ENCODE measurements at regions not wholly inside any gene's neighbourhood (a gene's known extent, or its start where the extent isn't known, plus 50 kb on each side); places are given as distances from the start of the nearest gene placed in this dataset.

DNA sequence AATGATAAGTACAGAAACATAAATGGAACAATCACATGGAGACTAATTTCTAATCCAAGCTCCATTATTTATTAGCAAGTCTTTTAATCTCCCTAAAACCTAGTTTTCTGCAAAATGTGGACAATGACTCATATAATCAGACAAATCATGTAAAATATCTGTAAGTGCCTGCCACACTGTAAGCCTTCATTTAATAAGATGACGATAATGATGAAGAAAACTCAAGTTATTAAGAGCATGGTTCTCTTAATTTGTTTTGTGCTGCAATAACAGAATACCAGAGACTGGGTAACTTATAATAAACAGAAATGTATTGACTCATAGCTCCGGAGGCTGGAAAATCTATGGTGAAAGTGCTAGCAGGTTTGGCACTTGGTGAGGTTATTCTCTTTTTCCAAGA, 535.3 kb upstream of the LRFN5 start:
- 88 to 97% (median 91%) methylated on average over 2 of the region's 2 CpGs for WGBS, 5 donors
- intact Hi-C loops (cut with DNase I; ENCODE audit: low total_unique reads), result no loop called here
- Histone ChIP-seq H3K4me3 (no peak overlapping the region), H3K36me3 (no peaks in the 10 kb centered on the region), H3K27ac (no peak overlapping the region), H3K9me3 (no peaks in the 10 kb centered on the region), H3K27me3 (replicated peaks in 1 of 7) (no peaks in the 10 kb centered on the region), H3K4me1 (no peaks in the 10 kb centered on the region)
- TF ChIP-seq POLR2AphosphoS5 (IDR thresholded peaks at IDR 0.05), result no peak
- no peak for TF ChIP-seq POLR2A (IDR thresholded peaks at IDR 0.05)
- TF ChIP-seq CTCF (IDR thresholded peaks at IDR 0.05 in 8 of 11, conservative IDR thresholded peaks at IDR 0.05 in 3 of 11), result no peak
- DNase-seq, result no peak

- WGBS, 5 donors, result 0 to 95% (median 90%) methylated on average over 1 of the region's 1 CpG
- DNase-seq, result no peak
- intact Hi-C loops (cut with DNase I; ENCODE audit: low total_unique reads), result no loop called here
- H3K4me1 ChIP-seq, result no peaks in the 10 kb centered on the region
- no peak overlapping the region for H3K27ac ChIP-seq
- no peak for TF ChIP-seq POLR2A (IDR thresholded peaks at IDR 0.05)
- H3K9me3 ChIP-seq, result no peaks in the 10 kb centered on the region
- H3K4me3 ChIP-seq, result no peak overlapping the region
- no peaks in the 10 kb centered on the region for H3K27me3 ChIP-seq (replicated peaks in 1 of 7)
- no peaks in the 10 kb centered on the region for H3K36me3 ChIP-seq
Observed at GRCh38 chr14:41062826-41063225, 543.9 kb upstream of the LRFN5 start.

- Histone ChIP-seq H3K36me3 (no peaks in the 10 kb centered on the region), H3K27me3 (replicated peaks in 1 of 7) (no peaks in the 10 kb centered on the region), H3K9me3 (no peaks in the 10 kb centered on the region), H3K27ac (no peak overlapping the region), H3K4me1 (no peaks in the 10 kb centered on the region), H3K4me3 (no peak overlapping the region)
- intact Hi-C loops (cut with DNase I; ENCODE audit: low total_unique reads), result no loop called here
- whole genome bisulfite sequencing, 5 donors, result 54 to 80% (median 68%) methylated on average over 1 of the region's 1 CpG
- DNase-seq, result no peak
- TF ChIP-seq CTCF (IDR thresholded peaks at IDR 0.05 in 8 of 11, conservative IDR thresholded peaks at IDR 0.05 in 3 of 11), result no peak
- no peak for TF ChIP-seq POLR2A (IDR thresholded peaks at IDR 0.05)
- TF ChIP-seq POLR2AphosphoS5 (IDR thresholded peaks at IDR 0.05), result no peak
Observed at GRCh38 chr14:41055589-41055988, 551.1 kb upstream of the LRFN5 start.

GRCh38 chr14:41051801-41052200, 554.9 kb upstream of the LRFN5 start:
- intact Hi-C loops (cut with DNase I; ENCODE audit: low total_unique reads), result no loop called here
- no peak overlapping the region for H3K27ac ChIP-seq
- no peak for TF ChIP-seq CTCF (IDR thresholded peaks at IDR 0.05 in 8 of 11, conservative IDR thresholded peaks at IDR 0.05 in 3 of 11)
- TF ChIP-seq POLR2AphosphoS5 (IDR thresholded peaks at IDR 0.05), result no peak
- no peak for TF ChIP-seq POLR2A (IDR thresholded peaks at IDR 0.05)
- H3K4me1 ChIP-seq, result no peaks in the 10 kb centered on the region
- H3K27me3 ChIP-seq (replicated peaks in 1 of 7), result no peaks in the 10 kb centered on the region
- no peak for DNase-seq
- WGBS, 5 donors, result 66 to 78% (median 75%) methylated on average over 4 to 7 of the region's 7 CpGs
- no peaks in the 10 kb centered on the region for H3K36me3 ChIP-seq
- no peaks in the 10 kb centered on the region for H3K9me3 ChIP-seq
- no peak overlapping the region for H3K4me3 ChIP-seq

DNA sequence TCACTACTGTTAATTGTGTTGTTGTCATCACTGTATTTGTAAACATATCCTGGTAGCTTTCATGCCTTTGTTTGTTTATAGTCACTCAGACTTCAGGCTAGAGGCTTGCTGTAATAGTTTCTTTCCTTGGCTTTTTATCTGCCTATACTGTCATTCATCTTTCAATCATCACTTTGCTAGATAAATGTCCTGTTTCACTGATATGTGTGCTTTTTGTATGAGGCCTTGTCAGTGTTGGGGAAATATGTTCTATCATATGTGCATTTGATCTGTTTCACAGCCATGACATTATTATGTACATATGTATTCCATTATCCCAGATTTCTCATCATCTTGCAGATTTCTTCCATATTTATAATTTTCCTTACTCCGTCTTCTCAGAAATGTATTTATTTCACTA, 558.9 kb upstream of the LRFN5 start:
- intact Hi-C loops (cut with DNase I; ENCODE audit: low total_unique reads), result no loop called here

More for the DNA sequence above, 558.9 kb upstream of the LRFN5 start:
- H3K4me3 ChIP-seq, result no peak overlapping the region
- no peaks in the 10 kb centered on the region for H3K9me3 ChIP-seq
- WGBS, 5 donors, result 0% methylated on average over 1 of the region's 1 CpG
- TF ChIP-seq CTCF (IDR thresholded peaks at IDR 0.05 in 8 of 11, conservative IDR thresholded peaks at IDR 0.05 in 3 of 11), result no peak
- no peak for TF ChIP-seq POLR2A (IDR thresholded peaks at IDR 0.05)
- TF ChIP-seq POLR2AphosphoS5 (IDR thresholded peaks at IDR 0.05), result no peak
- H3K4me1 ChIP-seq, result no peaks in the 10 kb centered on the region
- no peak for DNase-seq
- H3K27me3 ChIP-seq (replicated peaks in 1 of 7), result no peaks in the 10 kb centered on the region
- H3K36me3 ChIP-seq, result no peaks in the 10 kb centered on the region
- H3K27ac ChIP-seq, result no peak overlapping the region
